GM12864 (cell line): ENCODE measurements at regions not wholly inside any gene's neighbourhood (a gene's known extent, or its start where the extent isn't known, plus 50 kb on each side); places are given as distances from the start of the nearest gene placed in this dataset.

Experiments used
- DNase-seq: peaks from one replicate; pipeline ENCODE4 v3.0.0-alpha.2; 2011; ENCODE audit warnings: low read depth
- H3K4me3 ChIP-seq: 2 replicates; pipeline ENCODE4 v1.5.1; 2011; ENCODE audit warnings: mild to moderate bottlenecking, low read depth, low read length, control low read depth
- CTCF ChIP-seq: IDR thresholded peaks from 2 replicates; pipeline ENCODE4 v1.5.1; 2011; ENCODE audit warnings: low read depth, mild to moderate bottlenecking, moderate library complexity, low read length, control low read depth, inconsistent platforms; ENCODE audit errors: missing control alignments

GRCh38 chr11:119849872-119850271 is 120.9 kb upstream of the NECTIN1 start:
- H3K4me3 ChIP-seq = no peak overlapping the region
- no peak for DNase-seq
- no peak for TF ChIP-seq CTCF

GRCh38 chr11:119847853-119848252 is 118.9 kb upstream of the NECTIN1 start:
- no peak for DNase-seq
- no peak overlapping the region for H3K4me3 ChIP-seq
- no peak for TF ChIP-seq CTCF

GRCh38 chr11:119846374-119846773 is 117.4 kb upstream of the NECTIN1 start:
- no peak for TF ChIP-seq CTCF
- no peak for DNase-seq
- no peak overlapping the region for H3K4me3 ChIP-seq

GRCh38 chr11:119845756-119846155 is 116.8 kb upstream of the NECTIN1 start:
- TF ChIP-seq CTCF = no peak
- H3K4me3 ChIP-seq = no peak overlapping the region
- no peak for DNase-seq

- no peak overlapping the region for H3K4me3 ChIP-seq
- no peak for TF ChIP-seq CTCF
- no peak for DNase-seq
These were observed 116.3 kb upstream of the NECTIN1 start for GRCh38 chr11:119845305-119845704.

- no peak for TF ChIP-seq CTCF
- DNase-seq = no peak
- H3K4me3 ChIP-seq = no peak overlapping the region
These were observed 115.8 kb upstream of the NECTIN1 start for GRCh38 chr11:119844808-119845207.

- H3K4me3 ChIP-seq = no peak overlapping the region
- TF ChIP-seq CTCF = no peak
- DNase-seq = no peak
These were observed 114.9 kb upstream of the NECTIN1 start for GRCh38 chr11:119843877-119844276.
